ENCODE measurements at regions not wholly inside any gene's neighbourhood (a gene's known extent, or its start where the extent isn't known, plus 50 kb on each side); places are given as distances from the start of the nearest gene placed in this dataset.

- ChIA-PET POLR2A (no interaction called here), CTCF (no interaction called here)
Observed at GRCh38 chr12:97927977-97928376, 465.4 kb downstream of the RMST start.

GRCh38 chr12:97936165-97936564 lies 473.6 kb downstream of the RMST start:
- CTCF ChIA-PET = interaction anchor here (0.6 kb wide), 1 partner anchor 24 kb away, joined by 3 read pairs; no protein-coding TSS in a partner anchor
- no peaks in the 10 kb centered on the region for H4K20me1 ChIP-seq (ENCODE audit: insufficient read depth)
- no peak for DNase-seq
- H3K36me3 ChIP-seq (replicated peaks in 1 of 2; ENCODE audit: control insufficient read depth in 1 of 2, insufficient read depth in 2 of 2, low read length in 1 of 2) = no peaks in the 10 kb centered on the region
- no peak overlapping the region for H3K9ac ChIP-seq
- H3K9me3 ChIP-seq = no peaks in the 10 kb centered on the region
- no peaks in the 10 kb centered on the region for H3K27me3 ChIP-seq (ENCODE audit: insufficient read depth)
- WGBS (ENCODE audit: low lambda C conversion rate) = 39% methylated on average over 5 of the region's 5 CpGs
- H3K27ac ChIP-seq (ENCODE audit: low read depth in 2 of 2, low read length in 1 of 2) = no peak overlapping the region
- no peak overlapping the region for H2AFZ ChIP-seq (ENCODE audit: low read depth)
- no peaks in the 10 kb centered on the region for H3K79me2 ChIP-seq (ENCODE audit: insufficient read depth)
- TF ChIP-seq RCOR1 (IDR thresholded peaks at IDR 0.05; ENCODE audit: low read length) = no peak
- TF ChIP-seq TAF1 (IDR thresholded peaks at IDR 0.05; ENCODE audit: borderline replicate concordance, low read depth, low read length) = no peak
- no peak for TF ChIP-seq EP300 (IDR thresholded peaks at IDR 0.05; ENCODE audit: borderline replicate concordance in 1 of 2, low read depth in 1 of 2, low read length in 1 of 2)
- TF ChIP-seq TEAD4 (IDR thresholded peaks at IDR 0.05; ENCODE audit: borderline replicate concordance, insufficient read depth) = no peak
- no peak for TF ChIP-seq SMC3 (IDR thresholded peaks at IDR 0.05; ENCODE audit: low read depth, low read length)
- TF ChIP-seq EZH2phosphoT487 (IDR thresholded peaks at IDR 0.05; ENCODE audit: borderline replicate concordance, low read depth) = no peak
- no peak for TF ChIP-seq RAD21 (IDR thresholded peaks at IDR 0.05; ENCODE audit: low read length)
- TF ChIP-seq CHD2 (IDR thresholded peaks at IDR 0.05; ENCODE audit: low read length, partially characterized antibody) = no peak
- TF ChIP-seq USF2 (IDR thresholded peaks at IDR 0.05; ENCODE audit: borderline replicate concordance, low read depth, low read length) = no peak
- TF ChIP-seq GABPA (IDR thresholded peaks at IDR 0.05; ENCODE audit: low read depth) = no peak
- TF ChIP-seq GATA2 (CRISPR knock-in tag; IDR thresholded peaks at IDR 0.05) = no peak
- no peak for TF ChIP-seq RXRA (IDR thresholded peaks at IDR 0.05; ENCODE audit: borderline replicate concordance, low read depth)
- no peak for TF ChIP-seq IRF3 (IDR thresholded peaks at IDR 0.05; ENCODE audit: low read depth, low read length)
- no peak for TF ChIP-seq MXI1 (IDR thresholded peaks at IDR 0.05; ENCODE audit: low read depth, low read length)
- no peak for TF ChIP-seq ELF1 (IDR thresholded peaks at IDR 0.05)
- TF ChIP-seq YY1 (IDR thresholded peaks at IDR 0.05; ENCODE audit: low read depth) = no peak
- TF ChIP-seq MEF2A (IDR thresholded peaks at IDR 0.05; ENCODE audit: borderline replicate concordance, low read depth) = no peak
- TF ChIP-seq NRF1 (IDR thresholded peaks at IDR 0.05; ENCODE audit: low read depth, low read length) = no peak
- H3F3A ChIP-seq (replicated peaks; ENCODE audit: insufficient read depth) = no peaks in the 10 kb centered on the region
- H3K9me2 ChIP-seq = no peaks in the 10 kb centered on the region
- H3K4me3 ChIP-seq (ENCODE audit: low read depth in 2 of 2, low read length in 1 of 2) = no peak overlapping the region
- H3K4me2 ChIP-seq = no peak overlapping the region
- no peaks in the 10 kb centered on the region for H3K4me1 ChIP-seq (ENCODE audit: control insufficient read depth in 1 of 2, insufficient read depth in 2 of 2, low read depth in 1 of 2, low read length in 1 of 2)
- POLR2A ChIA-PET = no interaction called here

More at GRCh38 chr12:97927977-97928376, 465.4 kb downstream of the RMST start:
- Histone ChIP-seq H3K9ac (no peak overlapping the region), H3K27ac (ENCODE audit: low read depth in 2 of 2, low read length in 1 of 2) (no peak overlapping the region), H2AFZ (ENCODE audit: low read depth) (no peak overlapping the region), H3K79me2 (ENCODE audit: insufficient read depth) (no peaks in the 10 kb centered on the region), H3K4me2 (no peak overlapping the region), H3K9me3 (no peaks in the 10 kb centered on the region), H3K4me3 (ENCODE audit: low read depth in 2 of 2, low read length in 1 of 2) (no peak overlapping the region), H3K36me3 (replicated peaks in 1 of 2; ENCODE audit: control insufficient read depth in 1 of 2, insufficient read depth in 2 of 2, low read length in 1 of 2) (no peaks in the 10 kb centered on the region), H3K9me2 (no peaks in the 10 kb centered on the region), H4K20me1 (ENCODE audit: insufficient read depth) (no peaks in the 10 kb centered on the region), H3K4me1 (ENCODE audit: control insufficient read depth in 1 of 2, insufficient read depth in 2 of 2, low read depth in 1 of 2, low read length in 1 of 2) (no peaks in the 10 kb centered on the region), H3F3A (replicated peaks; ENCODE audit: insufficient read depth) (peaks cover under 1% of the 10 kb centered on the region), H3K27me3 (ENCODE audit: insufficient read depth) (no peaks in the 10 kb centered on the region)
- no peak for DNase-seq
- 57% methylated on average over 6 of the region's 6 CpGs for whole genome bisulfite sequencing (ENCODE audit: low lambda C conversion rate)
- no peak for TF ChIP-seq POLR2AphosphoS5 (IDR thresholded peaks at IDR 0.05; ENCODE audit: low read depth, low read length)
- no peak for TF ChIP-seq USF1 (IDR thresholded peaks at IDR 0.05; ENCODE audit: borderline replicate concordance, low read depth)
- no peak for TF ChIP-seq ELF1 (IDR thresholded peaks at IDR 0.05)
- no peak for TF ChIP-seq CTCF (IDR thresholded peaks at IDR 0.05)
- TF ChIP-seq MEF2A (IDR thresholded peaks at IDR 0.05; ENCODE audit: borderline replicate concordance, low read depth) = no peak
- TF ChIP-seq CHD2 (IDR thresholded peaks at IDR 0.05; ENCODE audit: low read length, partially characterized antibody) = no peak

All from SK-N-SH (cell line).